Thymus (tissue), 11 donors: ENCODE measurements at regions not wholly inside any gene's neighbourhood (a gene's known extent, or its start where the extent isn't known, plus 50 kb on each side); places are given as distances from the start of the nearest gene placed in this dataset.

Experiments used
- DNase-seq, 9 donors: peaks; one replicate each; pipeline ENCODE4 v3.0.0-alpha.2; 2013; ENCODE audit warnings: low spot score in 9 of 9, low read depth in 6 of 9, missing footprints in 1 of 9
- H3K27ac ChIP-seq, 2 donors: one replicate each; pipeline ENCODE4 v1.5.1; 2013; ENCODE audit warnings: control low read depth in 1 of 2, low read depth in 1 of 2, low read length in 1 of 2, mild to moderate bottlenecking in 1 of 2, moderate library complexity in 1 of 2
- H3K27me3 ChIP-seq, 2 donors: one replicate each; pipeline ENCODE4 v1.5.1; 2013; ENCODE audit warnings: low read length in 1 of 2; ENCODE audit not compliant: control insufficient read depth in 2 of 2, insufficient read depth in 1 of 2
- H3K36me3 ChIP-seq, 2 donors: one replicate each; pipeline ENCODE4 v1.5.1; 2013; ENCODE audit warnings: low read length in 1 of 2, mild to moderate bottlenecking in 1 of 2, moderate library complexity in 1 of 2; ENCODE audit not compliant: control insufficient read depth in 2 of 2, insufficient read depth in 2 of 2
- H3K4me1 ChIP-seq, 2 donors: one replicate each; pipeline ENCODE4 v1.5.1; 2013; ENCODE audit warnings: low read length in 2 of 2; ENCODE audit not compliant: control insufficient read depth in 2 of 2, insufficient read depth in 2 of 2
- H3K4me3 ChIP-seq, 2 donors: one replicate each; pipeline ENCODE4 v1.5.1; 2013; ENCODE audit warnings: low read length in 2 of 2, control low read depth in 1 of 2, mild to moderate bottlenecking in 1 of 2
- H3K9me3 ChIP-seq, 2 donors: one replicate each; pipeline ENCODE4 v1.5.1; 2013; ENCODE audit warnings: low read length in 1 of 2, mild to moderate bottlenecking in 1 of 2; ENCODE audit not compliant: control insufficient read depth in 2 of 2, insufficient read depth in 1 of 2
- WGBS: extraction: QIAGEN DNeasy Blood & Tissue Kit; methylation state at CpG from one replicate; pipeline ENCODE4 v1.1.7; 2013; 5-methylcytosine and 5-hydroxymethylcytosine counted together
- donor health status: healthy.

DNA sequence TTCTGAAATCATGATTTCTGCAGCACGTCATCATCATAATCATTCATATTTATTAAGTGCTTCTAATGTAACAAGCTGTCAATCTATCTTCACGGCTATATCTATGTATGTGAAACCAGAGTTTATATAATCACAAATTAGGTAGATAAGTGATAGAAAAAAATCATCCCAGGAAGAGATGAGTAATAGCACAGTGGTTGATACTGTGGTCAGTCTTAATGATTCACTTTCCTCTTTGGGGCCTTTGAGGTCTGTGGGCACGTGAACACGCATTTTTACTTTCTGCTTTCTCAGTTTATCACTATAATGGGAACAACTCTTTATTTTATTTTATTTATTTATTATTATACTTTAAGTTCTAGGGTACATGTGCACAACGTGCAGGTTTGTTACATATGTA is 265.9 kb upstream of the NOVA1 start:
- Histone ChIP-seq H3K9me3 (no peaks in the 10 kb centered on the region), H3K4me1 (no peaks in the 10 kb centered on the region), H3K36me3 (no peaks in the 10 kb centered on the region), H3K27ac (no peak overlapping the region), H3K4me3 (no peak overlapping the region), H3K27me3 (no peaks in the 10 kb centered on the region)
- WGBS = 83% methylated on average over 5 of the region's 5 CpGs
- DNase-seq = no peak

DNA sequence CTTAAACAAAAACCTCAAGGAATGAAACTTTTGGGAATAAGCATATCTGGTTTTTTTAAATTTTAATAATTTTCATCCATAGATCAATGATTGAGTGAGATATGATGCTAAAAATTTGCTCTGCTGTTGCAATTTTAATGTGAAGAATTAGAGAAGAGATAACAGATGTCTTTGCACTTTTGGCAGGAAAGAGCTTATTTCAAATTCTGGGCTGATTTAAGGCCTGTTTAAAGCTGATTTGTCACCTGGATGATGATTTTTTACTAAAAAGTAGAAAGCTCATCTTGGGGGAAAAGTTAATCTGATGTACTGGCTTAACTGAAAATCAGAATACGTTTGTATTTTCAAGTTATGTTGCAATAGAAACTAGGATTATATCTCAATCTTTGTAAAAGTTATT is 268.9 kb upstream of the NOVA1 start:
- no peak overlapping the region for H3K4me3 ChIP-seq
- no peak overlapping the region for H3K27ac ChIP-seq
- H3K27me3 ChIP-seq = no peaks in the 10 kb centered on the region
- 78% methylated on average over 1 of the region's 1 CpG for WGBS
- no peaks in the 10 kb centered on the region for H3K36me3 ChIP-seq
- DNase-seq = no peak
- H3K9me3 ChIP-seq = no peaks in the 10 kb centered on the region
- no peaks in the 10 kb centered on the region for H3K4me1 ChIP-seq

DNA sequence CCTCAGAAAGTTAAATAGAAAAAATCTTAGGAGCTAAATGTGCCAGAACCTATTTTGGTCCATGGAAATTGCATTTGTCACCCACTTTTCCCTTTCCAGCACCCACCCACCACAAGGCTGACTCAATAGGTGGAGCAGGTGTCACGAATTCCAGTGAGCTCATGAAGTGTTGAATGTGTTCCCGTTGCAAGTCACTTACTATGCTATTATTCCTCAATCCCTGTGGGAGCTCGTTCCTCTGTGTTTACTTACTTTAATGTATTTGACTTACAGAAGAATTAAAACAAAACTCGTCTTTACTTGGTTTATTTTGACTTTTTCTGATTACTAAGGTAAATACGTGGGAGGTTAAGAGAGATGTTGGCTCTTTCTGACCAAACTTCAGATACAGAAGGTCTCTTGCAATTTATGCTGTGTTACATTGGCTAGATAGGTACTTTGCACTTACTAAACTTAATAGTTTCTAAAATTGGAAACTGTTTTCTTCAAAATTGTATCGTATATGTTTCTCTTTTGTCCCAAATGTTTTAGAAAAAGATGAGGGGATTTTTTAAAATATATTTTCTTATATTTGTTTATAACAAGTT is 269.4 kb upstream of the NOVA1 start:
- no peak for DNase-seq
- no peak overlapping the region for H3K4me3 ChIP-seq
- no peaks in the 10 kb centered on the region for H3K36me3 ChIP-seq
- no peaks in the 10 kb centered on the region for H3K27me3 ChIP-seq
- no peak overlapping the region for H3K27ac ChIP-seq
- H3K9me3 ChIP-seq = no peaks in the 10 kb centered on the region
- H3K4me1 ChIP-seq = no peaks in the 10 kb centered on the region
- 69% methylated on average over 6 of the region's 6 CpGs for WGBS

DNA sequence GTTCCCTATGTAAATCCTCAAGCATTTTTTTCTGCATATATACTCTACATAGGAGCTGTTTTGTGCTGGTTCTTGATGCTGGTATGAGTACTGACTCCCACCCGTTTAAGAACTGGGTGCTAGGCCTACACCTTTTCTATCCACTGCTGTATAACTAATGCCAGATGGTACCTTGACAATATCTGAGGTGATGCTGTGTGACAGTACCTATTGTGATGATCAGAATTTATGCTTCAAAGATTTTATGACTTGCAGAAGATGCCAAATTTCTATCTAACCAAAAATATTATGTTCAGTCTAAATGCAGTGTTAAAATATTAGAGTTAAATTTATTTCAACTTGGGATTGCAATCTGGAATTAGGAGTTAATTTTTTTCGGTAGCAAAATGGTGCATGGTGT is 272.3 kb upstream of the NOVA1 start:
- no peak overlapping the region for H3K4me3 ChIP-seq
- no peaks in the 10 kb centered on the region for H3K9me3 ChIP-seq
- no peaks in the 10 kb centered on the region for H3K27me3 ChIP-seq
- WGBS = 91% methylated on average over 2 of the region's 2 CpGs
- DNase-seq = no peak
- no peak overlapping the region for H3K27ac ChIP-seq
- H3K36me3 ChIP-seq = no peaks in the 10 kb centered on the region
- no peaks in the 10 kb centered on the region for H3K4me1 ChIP-seq

- H3K4me1 ChIP-seq = no peaks in the 10 kb centered on the region
- H3K36me3 ChIP-seq = no peaks in the 10 kb centered on the region
- H3K4me3 ChIP-seq = no peak overlapping the region
- 65% methylated on average over 8 of the region's 8 CpGs for WGBS
- DNase-seq = no peak
- no peaks in the 10 kb centered on the region for H3K27me3 ChIP-seq
- H3K27ac ChIP-seq = no peak overlapping the region
- H3K9me3 ChIP-seq = no peaks in the 10 kb centered on the region
These were observed 273.1 kb upstream of the NOVA1 start for GRCh38 chr14:26870722-26871617.

GRCh38 chr14:26872515-26873361 is 274.9 kb upstream of the NOVA1 start:
- H3K4me3 ChIP-seq = no peak overlapping the region
- no peak for DNase-seq
- WGBS = 73% methylated on average over 8 of the region's 8 CpGs
- H3K27ac ChIP-seq = no peak overlapping the region
- no peaks in the 10 kb centered on the region for H3K4me1 ChIP-seq
- no peaks in the 10 kb centered on the region for H3K27me3 ChIP-seq
- no peaks in the 10 kb centered on the region for H3K9me3 ChIP-seq
- no peaks in the 10 kb centered on the region for H3K36me3 ChIP-seq

- Histone ChIP-seq H3K27ac (no peak overlapping the region), H3K36me3 (no peaks in the 10 kb centered on the region), H3K9me3 (no peaks in the 10 kb centered on the region), H3K4me3 (no peak overlapping the region), H3K4me1 (no peaks in the 10 kb centered on the region), H3K27me3 (no peaks in the 10 kb centered on the region)
- no peak for DNase-seq
- WGBS = 91% methylated on average over 4 of the region's 4 CpGs
These were observed 275.6 kb upstream of the NOVA1 start for GRCh38 chr14:26873362-26873960.

DNA sequence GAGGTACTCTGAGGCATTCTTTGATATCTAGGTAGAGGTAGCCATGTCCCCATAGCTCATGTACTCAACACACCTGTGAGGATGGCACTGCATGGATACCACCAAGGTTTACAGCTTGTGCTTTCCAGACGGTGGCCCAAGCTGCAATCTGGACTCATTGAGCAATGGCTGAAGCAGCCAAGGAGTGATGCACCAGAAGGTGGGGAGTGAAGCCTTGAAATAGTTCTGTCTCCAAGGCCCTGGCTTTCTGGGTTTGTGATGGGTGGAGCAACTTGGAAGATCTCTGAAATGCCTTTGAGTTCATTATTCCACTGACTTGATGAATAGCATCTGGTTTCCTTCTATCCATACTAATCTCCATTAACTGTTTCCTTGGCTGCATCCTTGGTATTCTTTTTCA is 290.0 kb upstream of the NOVA1 start:
- DNase-seq = no peak
- Histone ChIP-seq H3K4me3 (no peak overlapping the region), H3K4me1 (no peaks in the 10 kb centered on the region), H3K27me3 (no peaks in the 10 kb centered on the region), H3K27ac (no peak overlapping the region), H3K9me3 (no peaks in the 10 kb centered on the region), H3K36me3 (no peaks in the 10 kb centered on the region)
- 88% methylated on average over 1 of the region's 1 CpG for WGBS

- no peaks in the 10 kb centered on the region for H3K27me3 ChIP-seq
- 92% methylated on average over 1 of the region's 1 CpG for WGBS
These were observed 290.8 kb upstream of the NOVA1 start for GRCh38 chr14:26888592-26888991.

More at GRCh38 chr14:26888592-26888991, 290.8 kb upstream of the NOVA1 start:
- H3K4me1 ChIP-seq = no peaks in the 10 kb centered on the region
- no peak for DNase-seq
- H3K4me3 ChIP-seq = no peak overlapping the region
- no peaks in the 10 kb centered on the region for H3K36me3 ChIP-seq
- H3K9me3 ChIP-seq = no peaks in the 10 kb centered on the region
- H3K27ac ChIP-seq = no peak overlapping the region
